WTC11 (cell line): ENCODE measurements at regions not wholly inside any gene's neighbourhood (a gene's known extent, or its start where the extent isn't known, plus 50 kb on each side); places are given as distances from the start of the nearest gene placed in this dataset.

Source experiments
- ATAC-seq: fragments of 200-7000 bp; cut with Tn5 transposase; 2 replicates; pipeline ENCODE4 v1.10.0; 2021; ENCODE audit warnings: mild to moderate bottlenecking, moderate library complexity
- CTCF ChIA-PET: fragments of 300-600 bp; sonication (Branson Sonifier 250); formaldehyde crosslinking; loops from one replicate; lab custom pipeline; 2021; ENCODE audit warnings: antibody characterized with exemption; lab: Charles Lee
- POLR2A ChIA-PET: fragments of 350-600 bp; sonication (Branson Sonifier 250); formaldehyde crosslinking; loops from one replicate; lab custom pipeline; 2021; ENCODE audit warnings: antibody characterized with exemption; lab: Charles Lee
- DNase-seq: peaks from one replicate; pipeline ENCODE4 v3.0.0; 2021; ENCODE audit warnings: low spot score
- H3K27ac Mint-ChIP-seq: 2 replicates; pipeline ENCODE4 v1.8.0; 2021; ENCODE audit warnings: mixed read lengths
- H3K27me3 Mint-ChIP-seq: 2 replicates; pipeline ENCODE4 v1.8.0; 2021; ENCODE audit warnings: low read depth, mild to moderate bottlenecking, moderate library complexity, mixed read lengths
- H3K36me3 Mint-ChIP-seq: 2 replicates; pipeline ENCODE4 v1.8.0; 2021; ENCODE audit warnings: mixed read lengths
- H3K4me1 Mint-ChIP-seq: 2 replicates; pipeline ENCODE4 v1.8.0; 2022; ENCODE audit warnings: mixed read lengths
- H3K4me3 Mint-ChIP-seq: 2 replicates; pipeline ENCODE4 v1.8.0; 2021; ENCODE audit warnings: mild to moderate bottlenecking, moderate library complexity, mixed read lengths
- H3K9me3 Mint-ChIP-seq: 2 replicates; pipeline ENCODE4 v1.8.0; 2021; ENCODE audit warnings: mixed read lengths
- ATF2 ChIP-seq: sonication (generic); formaldehyde crosslinking; IDR thresholded peaks from 2 replicates; pipeline ENCODE4 v1.8.1; 2022; ENCODE audit warnings: low read depth, missing genetic modification reagents, borderline replicate concordance
- CDX4 ChIP-seq: fragments of 250-450 bp; sonication (Bioruptor Pico); IDR thresholded peaks from 2 replicates; pipeline ENCODE4 v1.9.0; 2021; ENCODE audit warnings: moderate library complexity, mild to moderate bottlenecking, inconsistent platforms, borderline replicate concordance
- FOXK1 ChIP-seq: sonication (generic); formaldehyde crosslinking; IDR thresholded peaks from 2 replicates; pipeline ENCODE4 v1.8.0; 2022; ENCODE audit warnings: mild to moderate bottlenecking, moderate library complexity, missing genetic modification reagents
- FOXP1 ChIP-seq: sonication (generic); formaldehyde crosslinking; IDR thresholded peaks from 2 replicates; pipeline ENCODE4 v1.8.0; 2022; ENCODE audit warnings: missing genetic modification reagents, mild to moderate bottlenecking, moderate library complexity, borderline replicate concordance
- GRHL2 ChIP-seq: fragments of 250-450 bp; sonication (Bioruptor Pico); IDR thresholded peaks from 2 replicates; pipeline ENCODE4 v1.8.0; 2022; ENCODE audit warnings: mild to moderate bottlenecking, moderate library complexity; ENCODE audit not compliant: insufficient replicate concordance, severe bottlenecking
- HMGXB4 ChIP-seq: sonication (generic); formaldehyde crosslinking; IDR thresholded peaks from 2 replicates; pipeline ENCODE4 v1.8.1; 2023; ENCODE audit warnings: mild to moderate bottlenecking, moderate library complexity, missing genetic modification reagents
- IRF2 ChIP-seq: sonication (generic); formaldehyde crosslinking; IDR thresholded peaks from 2 replicates; pipeline ENCODE4 v1.8.0; 2022; ENCODE audit warnings: low read depth, missing genetic modification reagents, borderline replicate concordance
- MYBL2 ChIP-seq: sonication (generic); formaldehyde crosslinking; IDR thresholded peaks from 2 replicates; pipeline ENCODE4 v1.8.1; 2023; ENCODE audit warnings: mild to moderate bottlenecking, moderate library complexity, missing genetic modification reagents
- NR2C2 ChIP-seq: sonication (generic); formaldehyde crosslinking; IDR thresholded peaks from 2 replicates; pipeline ENCODE4 v1.8.0; 2022; ENCODE audit warnings: mild to moderate bottlenecking, missing genetic modification reagents
- NR3C1 ChIP-seq: sonication (generic); formaldehyde crosslinking; conservative IDR thresholded peaks from 2 replicates; pipeline ENCODE4 v1.8.1; 2023; ENCODE audit warnings: low read depth, mild to moderate bottlenecking, missing genetic modification reagents
- RELA ChIP-seq: sonication (generic); formaldehyde crosslinking; IDR thresholded peaks from 2 replicates; pipeline ENCODE4 v1.8.1; 2022; ENCODE audit warnings: missing genetic modification reagents, mild to moderate bottlenecking, borderline replicate concordance
- TP53 ChIP-seq: sonication (generic); formaldehyde crosslinking; IDR thresholded peaks from 2 replicates; pipeline ENCODE4 v1.8.1; 2023; ENCODE audit warnings: mild to moderate bottlenecking, missing genetic modification reagents
- ZBTB21 ChIP-seq: sonication (generic); formaldehyde crosslinking; IDR thresholded peaks from 2 replicates; pipeline ENCODE4 v1.8.1; 2023; ENCODE audit warnings: mild to moderate bottlenecking, missing genetic modification reagents, borderline replicate concordance
- ZNF138 ChIP-seq: sonication (generic); formaldehyde crosslinking; conservative IDR thresholded peaks from 2 replicates; pipeline ENCODE4 v1.8.1; 2022; ENCODE audit warnings: mild to moderate bottlenecking, moderate library complexity, missing genetic modification reagents
- ZNF263 ChIP-seq: sonication (generic); formaldehyde crosslinking; IDR thresholded peaks from 2 replicates; pipeline ENCODE4 v1.8.1; 2022; ENCODE audit warnings: low read depth, mild to moderate bottlenecking, moderate library complexity, missing genetic modification reagents
- ZNF281 ChIP-seq: sonication (generic); formaldehyde crosslinking; IDR thresholded peaks from 2 replicates; pipeline ENCODE4 v1.8.0; 2023; ENCODE audit warnings: mild to moderate bottlenecking, missing genetic modification reagents
- ZNF317 ChIP-seq: sonication (generic); formaldehyde crosslinking; IDR thresholded peaks from 2 replicates; pipeline ENCODE4 v1.8.1; 2023; ENCODE audit warnings: low read depth, mild to moderate bottlenecking, moderate library complexity, missing genetic modification reagents, borderline replicate concordance
- ZNF671 ChIP-seq: fragments of 250-450 bp; sonication (Bioruptor Pico); IDR thresholded peaks from 2 replicates; pipeline ENCODE4 v1.8.0; 2021; ENCODE audit warnings: mild to moderate bottlenecking

GRCh38 chr1:234931404-234931973 lies 197.1 kb downstream of the TOMM20 start (continued):
- no peak for TF ChIP-seq HMGXB4 (CRISPR knock-in tag)
- no peak for TF ChIP-seq ZNF263 (CRISPR knock-in tag)
- no peak for TF ChIP-seq ZNF281 (CRISPR knock-in tag)
- no peak for TF ChIP-seq ATF2 (CRISPR knock-in tag)
- no peak for TF ChIP-seq ZNF317 (CRISPR knock-in tag)
- TF ChIP-seq IRF2 (CRISPR knock-in tag) = no peak

- TF ChIP-seq HMGXB4 (CRISPR knock-in tag) = no peak
- TF ChIP-seq ZNF671 (CRISPR knock-in tag) = no peak
- TF ChIP-seq RELA = no peak
- TF ChIP-seq ZBTB21 (CRISPR knock-in tag) = no peak
- TF ChIP-seq NR3C1 (CRISPR knock-in tag) = no peak
- TF ChIP-seq FOXP1 (CRISPR knock-in tag) = no peak
- TF ChIP-seq ZNF281 (CRISPR knock-in tag) = no peak
- TF ChIP-seq NR2C2 (CRISPR knock-in tag) = no peak
- no peak for TF ChIP-seq CDX4
- TF ChIP-seq FOXK1 (CRISPR knock-in tag) = no peak
- TF ChIP-seq ZNF138 (CRISPR knock-in tag) = no peak
- TF ChIP-seq MYBL2 = no peak
- no peak for TF ChIP-seq GRHL2 (CRISPR knock-in tag)
- TF ChIP-seq TP53 = no peak
- TF ChIP-seq, all 79 proteins: peak for 0
- Mint-ChIP-seq H3K27ac (no peak overlapping the region), H3K4me1 (peaks cover 45% of the 10 kb centered on the region), H3K9me3 (peaks cover 6% of the 10 kb centered on the region; the same call in 1 of the 2 replicates), H3K27me3 (peaks cover 6% of the 10 kb centered on the region; the same call in 1 of the 2 replicates), H3K36me3 (no peaks in the 10 kb centered on the region), H3K4me3 (no peak overlapping the region)
- ChIA-PET CTCF (no interaction called here), POLR2A (no interaction called here)
- no peak for ATAC-seq
- DNase-seq = no peak
Observed at GRCh38 chr1:234929369-234929768, 199.3 kb downstream of the TOMM20 start.
